Left ventricle myocardium inferior (tissue), 1 donor: ENCODE measurements at regions not wholly inside any gene's neighbourhood (a gene's known extent, or its start where the extent isn't known, plus 50 kb on each side); places are given as distances from the start of the nearest gene placed in this dataset.

Experiments used
- DNase-seq: peaks from one replicate; pipeline ENCODE4 v3.0.0-alpha.2; 2020
- H3K27ac ChIP-seq: fragments of 200-600 bp; replicated peaks from 2 replicates; pipeline ENCODE4 v1.8.0; 2021
- H3K27me3 ChIP-seq: fragments of 200-600 bp; 2 replicates; pipeline ENCODE4 v1.8.0; 2021; ENCODE audit warnings: low read depth
- H3K36me3 ChIP-seq: fragments of 200-600 bp; 2 replicates; pipeline ENCODE4 v1.8.0; 2021
- H3K4me1 ChIP-seq: fragments of 200-600 bp; 2 replicates; pipeline ENCODE4 v1.8.0; 2021
- H3K4me3 ChIP-seq: fragments of 200-600 bp; 2 replicates; pipeline ENCODE4 v1.8.0; 2021; ENCODE audit warnings: mild to moderate bottlenecking, moderate library complexity
- H3K9me3 ChIP-seq: fragments of 200-600 bp; replicated peaks from 2 replicates; pipeline ENCODE4 v1.8.0; 2021
- intact Hi-C: fragments of 100-400 bp; cut with micrococcal nuclease; formaldehyde crosslinking; loops from one replicate; pipeline ENCODE4 v1.11.0; 2022
- TF ChIP-seq, protein P1 (sequence below): fragments of 200-600 bp; IDR thresholded peaks from 2 replicates; pipeline ENCODE4 v1.8.0; 2021; ENCODE audit warnings: antibody characterized with exemption, mild to moderate bottlenecking, borderline replicate concordance
- donor health status: DM: no; HTN: yes; CAD: no; lungs with severe emphysema.

DNA sequence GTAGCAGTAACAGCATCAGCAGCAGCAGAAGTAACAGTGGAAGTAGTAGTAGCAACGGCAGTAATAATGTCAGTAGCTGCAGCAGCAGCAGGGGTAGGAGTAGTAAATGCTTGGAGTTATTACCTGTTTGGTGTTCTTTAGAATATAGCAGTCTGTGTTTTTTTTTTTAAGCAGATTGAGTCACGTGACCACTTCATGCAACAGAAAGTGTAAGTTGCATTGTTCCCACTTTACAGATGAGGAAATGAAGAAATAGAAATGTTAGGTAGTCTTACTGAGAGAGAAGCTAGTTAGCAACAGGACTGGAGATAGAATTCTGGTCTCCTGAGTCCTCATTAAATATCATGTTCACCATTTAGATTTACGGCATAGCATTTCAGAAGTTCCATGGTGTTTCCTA, 358.2 kb downstream of the HAPSTR1 start:
- no peak overlapping the region for H3K4me3 ChIP-seq
- H3K27me3 ChIP-seq = no peaks in the 10 kb centered on the region
- intact Hi-C loops = no loop called here
- H3K4me1 ChIP-seq = peaks cover 5% of the 10 kb centered on the region
- DNase-seq = no peak
- H3K9me3 ChIP-seq = peaks cover 3% of the 10 kb centered on the region
- H3K36me3 ChIP-seq = no peaks in the 10 kb centered on the region
- TF ChIP-seq, protein P1, sequence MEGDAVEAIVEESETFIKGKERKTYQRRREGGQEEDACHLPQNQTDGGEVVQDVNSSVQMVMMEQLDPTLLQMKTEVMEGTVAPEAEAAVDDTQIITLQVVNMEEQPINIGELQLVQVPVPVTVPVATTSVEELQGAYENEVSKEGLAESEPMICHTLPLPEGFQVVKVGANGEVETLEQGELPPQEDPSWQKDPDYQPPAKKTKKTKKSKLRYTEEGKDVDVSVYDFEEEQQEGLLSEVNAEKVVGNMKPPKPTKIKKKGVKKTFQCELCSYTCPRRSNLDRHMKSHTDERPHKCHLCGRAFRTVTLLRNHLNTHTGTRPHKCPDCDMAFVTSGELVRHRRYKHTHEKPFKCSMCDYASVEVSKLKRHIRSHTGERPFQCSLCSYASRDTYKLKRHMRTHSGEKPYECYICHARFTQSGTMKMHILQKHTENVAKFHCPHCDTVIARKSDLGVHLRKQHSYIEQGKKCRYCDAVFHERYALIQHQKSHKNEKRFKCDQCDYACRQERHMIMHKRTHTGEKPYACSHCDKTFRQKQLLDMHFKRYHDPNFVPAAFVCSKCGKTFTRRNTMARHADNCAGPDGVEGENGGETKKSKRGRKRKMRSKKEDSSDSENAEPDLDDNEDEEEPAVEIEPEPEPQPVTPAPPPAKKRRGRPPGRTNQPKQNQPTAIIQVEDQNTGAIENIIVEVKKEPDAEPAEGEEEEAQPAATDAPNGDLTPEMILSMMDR = no peak
- H3K27ac ChIP-seq = no peak overlapping the region

DNA sequence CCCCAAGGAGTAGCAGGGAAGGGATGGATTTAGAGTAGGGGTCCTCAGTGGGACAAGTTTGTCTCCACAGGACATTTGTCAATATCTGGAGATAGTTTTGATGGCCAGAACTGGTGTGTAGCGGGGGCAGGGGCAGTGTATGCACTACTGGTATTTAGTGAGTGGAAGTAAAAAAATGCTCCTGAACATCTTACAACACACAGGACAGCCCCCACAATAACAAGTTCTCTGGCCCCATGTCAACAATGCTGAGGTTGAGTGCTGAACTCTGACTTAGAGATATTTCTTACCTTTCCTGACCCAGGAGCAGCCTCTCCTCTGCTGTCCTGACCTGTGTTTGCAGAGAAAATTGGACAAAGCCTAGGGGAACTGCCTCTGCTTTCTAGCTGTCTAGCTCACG, 365.8 kb downstream of the HAPSTR1 start:
- TF ChIP-seq, protein P1 = no peak
- intact Hi-C loops = no loop called here
- H3K9me3 ChIP-seq = peaks cover 10% of the 10 kb centered on the region
- H3K4me3 ChIP-seq = no peak overlapping the region
- H3K27ac ChIP-seq = no peak overlapping the region
- no peaks in the 10 kb centered on the region for H3K4me1 ChIP-seq
- H3K36me3 ChIP-seq = no peaks in the 10 kb centered on the region
- H3K27me3 ChIP-seq = no peaks in the 10 kb centered on the region
- no peak for DNase-seq

DNA sequence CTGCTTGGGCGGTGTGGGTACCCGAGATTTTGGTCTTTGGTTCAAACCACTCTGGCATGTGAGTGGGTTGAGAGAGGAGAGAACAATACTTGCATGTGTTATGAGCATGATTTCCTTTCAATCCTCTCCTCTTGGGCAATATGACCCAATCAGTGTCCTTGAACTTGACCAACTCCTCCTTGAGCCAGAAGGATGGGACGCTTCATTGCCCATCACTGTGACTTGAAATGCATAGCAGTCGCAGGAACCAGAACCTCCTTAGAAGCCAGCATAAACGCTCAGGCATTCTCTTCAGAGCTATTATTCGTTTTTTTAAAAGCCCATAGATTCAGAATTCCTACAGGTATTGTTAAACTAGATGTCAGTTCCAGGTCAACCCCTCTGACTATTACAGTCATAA, 367.4 kb downstream of the HAPSTR1 start:
- no peaks in the 10 kb centered on the region for H3K36me3 ChIP-seq
- H3K27ac ChIP-seq = no peak overlapping the region
- no peaks in the 10 kb centered on the region for H3K27me3 ChIP-seq
- no peaks in the 10 kb centered on the region for H3K4me1 ChIP-seq
- intact Hi-C loops = no loop called here
- DNase-seq = no peak
- TF ChIP-seq, protein P1 = no peak
- H3K9me3 ChIP-seq = peaks cover 10% of the 10 kb centered on the region
- H3K4me3 ChIP-seq = no peak overlapping the region

DNA sequence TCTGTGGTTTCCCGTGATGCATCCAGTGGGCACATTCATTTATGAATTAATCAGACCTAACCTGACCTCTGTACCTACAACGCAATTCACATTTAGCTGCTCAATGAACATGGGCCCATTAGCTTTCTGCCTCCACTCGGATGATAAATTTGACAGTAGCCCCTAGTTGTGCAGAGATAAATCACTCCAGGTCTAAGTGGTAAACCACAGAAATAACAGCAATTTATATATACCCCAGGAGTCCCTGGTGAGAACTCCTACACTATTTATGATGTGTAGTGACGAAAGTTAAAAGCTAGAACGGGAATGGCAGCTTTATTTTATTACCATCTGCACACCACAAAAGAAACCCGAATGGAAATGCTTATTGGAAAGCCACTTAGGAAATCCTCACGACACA, 371.5 kb downstream of the HAPSTR1 start:
- intact Hi-C loops = no loop called here
- H3K27me3 ChIP-seq = no peaks in the 10 kb centered on the region
- H3K4me3 ChIP-seq = no peak overlapping the region
- H3K36me3 ChIP-seq = no peaks in the 10 kb centered on the region
- H3K9me3 ChIP-seq = no peaks in the 10 kb centered on the region
- H3K4me1 ChIP-seq = no peaks in the 10 kb centered on the region
- DNase-seq = no peak
- TF ChIP-seq, protein P1 = no peak
- no peak overlapping the region for H3K27ac ChIP-seq

DNA sequence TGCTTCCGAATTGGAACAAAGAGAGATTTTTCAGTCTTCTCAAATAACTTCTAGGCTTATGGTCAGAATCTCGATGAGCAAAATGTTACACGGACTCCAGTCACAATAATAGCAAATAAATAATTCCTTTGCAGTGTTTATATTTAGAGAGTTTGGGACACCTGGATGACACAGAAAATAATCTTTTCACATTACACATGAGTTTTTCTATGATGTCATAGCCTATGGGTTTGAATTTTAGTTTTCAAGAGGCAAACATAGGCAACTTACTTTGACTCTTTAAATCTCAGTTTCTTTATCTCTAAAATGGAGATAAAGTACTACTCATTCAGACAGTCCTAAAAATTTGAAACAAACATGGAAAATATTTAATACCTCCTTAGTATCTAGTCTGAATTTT, 372.0 kb downstream of the HAPSTR1 start:
- no peaks in the 10 kb centered on the region for H3K36me3 ChIP-seq
- no peaks in the 10 kb centered on the region for H3K4me1 ChIP-seq
- H3K9me3 ChIP-seq = no peaks in the 10 kb centered on the region
- DNase-seq = no peak
- TF ChIP-seq, protein P1 = no peak
- no peak overlapping the region for H3K27ac ChIP-seq
- intact Hi-C loops = no loop called here
- no peaks in the 10 kb centered on the region for H3K27me3 ChIP-seq
- no peak overlapping the region for H3K4me3 ChIP-seq

DNA sequence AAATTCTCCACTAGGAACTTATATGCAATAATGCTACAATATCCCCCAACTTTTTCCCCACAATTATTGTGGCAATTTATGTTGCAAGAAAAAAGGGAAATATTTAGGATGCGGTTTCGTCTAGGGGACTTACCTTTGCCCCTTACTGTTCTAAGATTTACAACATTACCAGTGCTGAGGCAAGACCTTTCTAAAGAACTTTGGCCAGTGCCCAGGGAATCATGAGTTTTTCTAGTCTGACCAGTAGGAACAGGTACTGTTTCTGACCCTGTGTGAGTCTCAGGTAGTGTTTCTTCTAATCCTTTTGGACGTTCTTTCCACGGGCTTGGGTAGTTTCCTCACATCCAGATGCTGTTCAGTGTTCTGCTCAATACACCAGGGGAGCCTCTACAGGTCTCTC, 373.7 kb downstream of the HAPSTR1 start:
- no peaks in the 10 kb centered on the region for H3K36me3 ChIP-seq
- no peaks in the 10 kb centered on the region for H3K27me3 ChIP-seq
- H3K27ac ChIP-seq = no peak overlapping the region
- H3K9me3 ChIP-seq = no peaks in the 10 kb centered on the region
- TF ChIP-seq, protein P1 = no peak
- no peak overlapping the region for H3K4me3 ChIP-seq
- no peak for DNase-seq
- H3K4me1 ChIP-seq = no peaks in the 10 kb centered on the region
- intact Hi-C loops = no loop called here
